ENCODE measurements at regions not wholly inside any gene's neighbourhood (a gene's known extent, or its start where the extent isn't known, plus 50 kb on each side); places are given as distances from the start of the nearest gene placed in this dataset.

- Histone ChIP-seq H3K4me1 (ENCODE audit: control insufficient read depth in 2 of 2, insufficient read depth in 2 of 2, low read length in 2 of 2) (no peaks in the 10 kb centered on the region), H3K9me3 (ENCODE audit: control insufficient read depth in 2 of 2, low read length in 2 of 2) (no peaks in the 10 kb centered on the region), H3K4me3 (ENCODE audit: low read length in 2 of 2) (no peak overlapping the region), H3K36me3 (ENCODE audit: control insufficient read depth in 2 of 2, insufficient read depth in 2 of 2, low read length in 2 of 2) (no peaks in the 10 kb centered on the region), H3K9ac (ENCODE audit: low read depth in 1 of 2, low read length in 2 of 2) (no peak overlapping the region), H3K27ac (ENCODE audit: low read depth in 2 of 2, low read length in 2 of 2) (no peak overlapping the region), H3K27me3 (ENCODE audit: control insufficient read depth in 2 of 2, insufficient read depth in 2 of 2, low read length in 2 of 2) (no peaks in the 10 kb centered on the region)
Observed at GRCh38 chr1:221212926-221213325, 333.7 kb downstream of the HLX start.

- Histone ChIP-seq H3K4me3 (ENCODE audit: low read length in 2 of 2) (no peak overlapping the region), H3K4me1 (ENCODE audit: control insufficient read depth in 2 of 2, insufficient read depth in 2 of 2, low read length in 2 of 2) (no peaks in the 10 kb centered on the region), H3K9me3 (ENCODE audit: control insufficient read depth in 2 of 2, low read length in 2 of 2) (no peaks in the 10 kb centered on the region), H3K27me3 (ENCODE audit: control insufficient read depth in 2 of 2, insufficient read depth in 2 of 2, low read length in 2 of 2) (no peaks in the 10 kb centered on the region), H3K27ac (ENCODE audit: low read depth in 2 of 2, low read length in 2 of 2) (no peak overlapping the region), H3K36me3 (ENCODE audit: control insufficient read depth in 2 of 2, insufficient read depth in 2 of 2, low read length in 2 of 2) (no peaks in the 10 kb centered on the region), H3K9ac (ENCODE audit: low read depth in 1 of 2, low read length in 2 of 2) (no peak overlapping the region)
Observed at GRCh38 chr1:221217029-221217428, 337.8 kb downstream of the HLX start.

GRCh38 chr1:221223281-221223680 is 344.0 kb downstream of the HLX start:
- no peak overlapping the region for H3K4me3 ChIP-seq (ENCODE audit: low read length in 2 of 2)
- H3K27ac ChIP-seq (ENCODE audit: low read depth in 2 of 2, low read length in 2 of 2): no peak overlapping the region

GRCh38 chr1:221227460-221227859 is 348.2 kb downstream of the HLX start:
- Histone ChIP-seq H3K27ac (ENCODE audit: low read depth in 2 of 2, low read length in 2 of 2) (no peak overlapping the region), H3K27me3 (ENCODE audit: control insufficient read depth in 2 of 2, insufficient read depth in 2 of 2, low read length in 2 of 2) (no peaks in the 10 kb centered on the region), H3K9me3 (ENCODE audit: control insufficient read depth in 2 of 2, low read length in 2 of 2) (no peaks in the 10 kb centered on the region), H3K36me3 (ENCODE audit: control insufficient read depth in 2 of 2, insufficient read depth in 2 of 2, low read length in 2 of 2) (no peaks in the 10 kb centered on the region), H3K4me1 (ENCODE audit: control insufficient read depth in 2 of 2, insufficient read depth in 2 of 2, low read length in 2 of 2) (peaks cover 0 to 2% of the 10 kb centered on the region in 2 donors), H3K4me3 (ENCODE audit: low read length in 2 of 2) (no peak overlapping the region), H3K9ac (ENCODE audit: low read depth in 1 of 2, low read length in 2 of 2) (no peak overlapping the region)

More at GRCh38 chr1:221223281-221223680, 344.0 kb downstream of the HLX start:
- Histone ChIP-seq H3K9ac (ENCODE audit: low read depth in 1 of 2, low read length in 2 of 2) (no peak overlapping the region), H3K9me3 (ENCODE audit: control insufficient read depth in 2 of 2, low read length in 2 of 2) (no peaks in the 10 kb centered on the region), H3K27me3 (ENCODE audit: control insufficient read depth in 2 of 2, insufficient read depth in 2 of 2, low read length in 2 of 2) (no peaks in the 10 kb centered on the region), H3K4me1 (ENCODE audit: control insufficient read depth in 2 of 2, insufficient read depth in 2 of 2, low read length in 2 of 2) (no peaks in the 10 kb centered on the region), H3K36me3 (ENCODE audit: control insufficient read depth in 2 of 2, insufficient read depth in 2 of 2, low read length in 2 of 2) (no peaks in the 10 kb centered on the region)

GRCh38 chr1:221227872-221228337 is 348.7 kb downstream of the HLX start:
- no peak overlapping the region for H3K9ac ChIP-seq (ENCODE audit: low read depth in 1 of 2, low read length in 2 of 2)
- no peak overlapping the region for H3K27ac ChIP-seq (ENCODE audit: low read depth in 2 of 2, low read length in 2 of 2)
- no peak overlapping the region for H3K4me3 ChIP-seq (ENCODE audit: low read length in 2 of 2)
- H3K36me3 ChIP-seq (ENCODE audit: control insufficient read depth in 2 of 2, insufficient read depth in 2 of 2, low read length in 2 of 2): no peaks in the 10 kb centered on the region
- peaks cover 0 to 2% of the 10 kb centered on the region in 2 donors for H3K4me1 ChIP-seq (ENCODE audit: control insufficient read depth in 2 of 2, insufficient read depth in 2 of 2, low read length in 2 of 2)
- H3K9me3 ChIP-seq (ENCODE audit: control insufficient read depth in 2 of 2, low read length in 2 of 2): no peaks in the 10 kb centered on the region
- no peaks in the 10 kb centered on the region for H3K27me3 ChIP-seq (ENCODE audit: control insufficient read depth in 2 of 2, insufficient read depth in 2 of 2, low read length in 2 of 2)

- no peaks in the 10 kb centered on the region for H3K9me3 ChIP-seq (ENCODE audit: control insufficient read depth in 2 of 2, low read length in 2 of 2)
- H3K27me3 ChIP-seq (ENCODE audit: control insufficient read depth in 2 of 2, insufficient read depth in 2 of 2, low read length in 2 of 2): no peaks in the 10 kb centered on the region
- H3K4me3 ChIP-seq (ENCODE audit: low read length in 2 of 2): no peak overlapping the region
- H3K36me3 ChIP-seq (ENCODE audit: control insufficient read depth in 2 of 2, insufficient read depth in 2 of 2, low read length in 2 of 2): no peaks in the 10 kb centered on the region
- H3K9ac ChIP-seq (ENCODE audit: low read depth in 1 of 2, low read length in 2 of 2): no peak overlapping the region
- no peak overlapping the region for H3K27ac ChIP-seq (ENCODE audit: low read depth in 2 of 2, low read length in 2 of 2)
- peaks cover 0 to 2% of the 10 kb centered on the region in 2 donors for H3K4me1 ChIP-seq (ENCODE audit: control insufficient read depth in 2 of 2, insufficient read depth in 2 of 2, low read length in 2 of 2)
Observed at GRCh38 chr1:221228594-221228993, 349.4 kb downstream of the HLX start.

- peaks cover 0 to 2% of the 10 kb centered on the region in 2 donors for H3K4me1 ChIP-seq (ENCODE audit: control insufficient read depth in 2 of 2, insufficient read depth in 2 of 2, low read length in 2 of 2)
- no peaks in the 10 kb centered on the region for H3K27me3 ChIP-seq (ENCODE audit: control insufficient read depth in 2 of 2, insufficient read depth in 2 of 2, low read length in 2 of 2)
- H3K4me3 ChIP-seq (ENCODE audit: low read length in 2 of 2): no peak overlapping the region
- no peaks in the 10 kb centered on the region for H3K9me3 ChIP-seq (ENCODE audit: control insufficient read depth in 2 of 2, low read length in 2 of 2)
- H3K27ac ChIP-seq (ENCODE audit: low read depth in 2 of 2, low read length in 2 of 2): no peak overlapping the region
- no peaks in the 10 kb centered on the region for H3K36me3 ChIP-seq (ENCODE audit: control insufficient read depth in 2 of 2, insufficient read depth in 2 of 2, low read length in 2 of 2)
- H3K9ac ChIP-seq (ENCODE audit: low read depth in 1 of 2, low read length in 2 of 2): no peak overlapping the region
Observed at GRCh38 chr1:221230605-221231004, 351.4 kb downstream of the HLX start.

- Histone ChIP-seq H3K9ac (ENCODE audit: low read depth in 1 of 2, low read length in 2 of 2) (no peak overlapping the region), H3K27me3 (ENCODE audit: control insufficient read depth in 2 of 2, insufficient read depth in 2 of 2, low read length in 2 of 2) (no peaks in the 10 kb centered on the region), H3K4me1 (ENCODE audit: control insufficient read depth in 2 of 2, insufficient read depth in 2 of 2, low read length in 2 of 2) (peaks cover 0 to 2% of the 10 kb centered on the region in 2 donors), H3K27ac (ENCODE audit: low read depth in 2 of 2, low read length in 2 of 2) (no peak overlapping the region), H3K36me3 (ENCODE audit: control insufficient read depth in 2 of 2, insufficient read depth in 2 of 2, low read length in 2 of 2) (no peaks in the 10 kb centered on the region), H3K9me3 (ENCODE audit: control insufficient read depth in 2 of 2, low read length in 2 of 2) (no peaks in the 10 kb centered on the region), H3K4me3 (ENCODE audit: low read length in 2 of 2) (no peak overlapping the region)
Observed at GRCh38 chr1:221234791-221235190, 355.5 kb downstream of the HLX start.

GRCh38 chr1:221237587-221237986 is 358.3 kb downstream of the HLX start:
- Histone ChIP-seq H3K27ac (ENCODE audit: low read depth in 2 of 2, low read length in 2 of 2) (no peak overlapping the region), H3K4me1 (ENCODE audit: control insufficient read depth in 2 of 2, insufficient read depth in 2 of 2, low read length in 2 of 2) (no peaks in the 10 kb centered on the region), H3K9me3 (ENCODE audit: control insufficient read depth in 2 of 2, low read length in 2 of 2) (no peaks in the 10 kb centered on the region), H3K36me3 (ENCODE audit: control insufficient read depth in 2 of 2, insufficient read depth in 2 of 2, low read length in 2 of 2) (no peaks in the 10 kb centered on the region), H3K9ac (ENCODE audit: low read depth in 1 of 2, low read length in 2 of 2) (no peak overlapping the region), H3K4me3 (ENCODE audit: low read length in 2 of 2) (no peak overlapping the region), H3K27me3 (ENCODE audit: control insufficient read depth in 2 of 2, insufficient read depth in 2 of 2, low read length in 2 of 2) (no peaks in the 10 kb centered on the region)

- H3K4me1 ChIP-seq (ENCODE audit: control insufficient read depth in 2 of 2, insufficient read depth in 2 of 2, low read length in 2 of 2): no peaks in the 10 kb centered on the region
- no peak overlapping the region for H3K4me3 ChIP-seq (ENCODE audit: low read length in 2 of 2)
- no peaks in the 10 kb centered on the region for H3K36me3 ChIP-seq (ENCODE audit: control insufficient read depth in 2 of 2, insufficient read depth in 2 of 2, low read length in 2 of 2)
- H3K27ac ChIP-seq (ENCODE audit: low read depth in 2 of 2, low read length in 2 of 2): no peak overlapping the region
- no peaks in the 10 kb centered on the region for H3K9me3 ChIP-seq (ENCODE audit: control insufficient read depth in 2 of 2, low read length in 2 of 2)
- no peak overlapping the region for H3K9ac ChIP-seq (ENCODE audit: low read depth in 1 of 2, low read length in 2 of 2)
- no peaks in the 10 kb centered on the region for H3K27me3 ChIP-seq (ENCODE audit: control insufficient read depth in 2 of 2, insufficient read depth in 2 of 2, low read length in 2 of 2)
Observed at GRCh38 chr1:221239181-221239580, 359.9 kb downstream of the HLX start.

- Histone ChIP-seq H3K4me3 (ENCODE audit: low read length in 2 of 2) (no peak overlapping the region), H3K27me3 (ENCODE audit: control insufficient read depth in 2 of 2, insufficient read depth in 2 of 2, low read length in 2 of 2) (no peaks in the 10 kb centered on the region), H3K9ac (ENCODE audit: low read depth in 1 of 2, low read length in 2 of 2) (no peak overlapping the region), H3K4me1 (ENCODE audit: control insufficient read depth in 2 of 2, insufficient read depth in 2 of 2, low read length in 2 of 2) (no peaks in the 10 kb centered on the region), H3K9me3 (ENCODE audit: control insufficient read depth in 2 of 2, low read length in 2 of 2) (no peaks in the 10 kb centered on the region), H3K27ac (ENCODE audit: low read depth in 2 of 2, low read length in 2 of 2) (no peak overlapping the region), H3K36me3 (ENCODE audit: control insufficient read depth in 2 of 2, insufficient read depth in 2 of 2, low read length in 2 of 2) (no peaks in the 10 kb centered on the region)
Observed at GRCh38 chr1:221239792-221240191, 360.5 kb downstream of the HLX start.
